Lower leg skin (tissue), 3 donors: ENCODE measurements at regions not wholly inside any gene's neighbourhood (a gene's known extent, or its start where the extent isn't known, plus 50 kb on each side); places are given as distances from the start of the nearest gene placed in this dataset.

Source experiments
- CTCF ChIP-seq, 3 donors: fragments of 450-650 bp; IDR thresholded peaks; one replicate each; pipeline ENCODE4 v1.5.1; 2016; ENCODE audit warnings: antibody characterized with exemption in 3 of 3, mild to moderate bottlenecking in 3 of 3, moderate library complexity in 2 of 3
- POLR2A ChIP-seq, 2 donors: fragments of 450-650 bp; IDR thresholded peaks; one replicate each; pipeline ENCODE4 v1.6.1; 2016 to 2017; ENCODE audit warnings: antibody characterized with exemption in 2 of 2, mild to moderate bottlenecking in 1 of 2, moderate library complexity in 1 of 2

- TF ChIP-seq CTCF (IDR thresholded peaks at IDR 0.05) (no peak), POLR2A (IDR thresholded peaks at IDR 0.05) (no peak)
Observed at GRCh38 chr2:144015036-144015435, 504.9 kb downstream of the ZEB2 start.
